ENCODE measurements at regions not wholly inside any gene's neighbourhood (a gene's known extent, or its start where the extent isn't known, plus 50 kb on each side); places are given as distances from the start of the nearest gene placed in this dataset.

GRCh38 chr3:94462931-94463330 is 400.1 kb downstream of the NSUN3 start:
- TF ChIP-seq CTCF (IDR thresholded peaks at IDR 0.05; ENCODE audit: low read depth, low read length), result no peak
- no peak for DNase-seq
- H3K36me3 ChIP-seq, result no peaks in the 10 kb centered on the region

GRCh38 chr3:94472511-94472910 is 409.6 kb downstream of the NSUN3 start:
- H3K4me3 ChIP-seq (ENCODE audit: low read depth, low read length), result no peak overlapping the region
- H3K27me3 ChIP-seq (ENCODE audit: insufficient read depth, low read depth, severe bottlenecking), result peaks cover 19% of the 10 kb centered on the region
- H3K9me3 ChIP-seq (ENCODE audit: severe bottlenecking), result peaks cover 3% of the 10 kb centered on the region
- no peak overlapping the region for H3K27ac ChIP-seq
- TF ChIP-seq CTCF (IDR thresholded peaks at IDR 0.05; ENCODE audit: low read depth, low read length), result no peak
- no peaks in the 10 kb centered on the region for H3K36me3 ChIP-seq
- no peak for DNase-seq

More at GRCh38 chr3:94462931-94463330, 400.1 kb downstream of the NSUN3 start:
- Histone ChIP-seq H3K27me3 (ENCODE audit: insufficient read depth, low read depth, severe bottlenecking) (peaks cover 60% of the 10 kb centered on the region), H3K4me3 (ENCODE audit: low read depth, low read length) (no peak overlapping the region), H3K9me3 (ENCODE audit: severe bottlenecking) (no peaks in the 10 kb centered on the region), H3K27ac (no peak overlapping the region)

- no peaks in the 10 kb centered on the region for H3K36me3 ChIP-seq
- no peak overlapping the region for H3K27ac ChIP-seq
- peaks cover 50% of the 10 kb centered on the region for H3K27me3 ChIP-seq (ENCODE audit: insufficient read depth, low read depth, severe bottlenecking)
- no peak for DNase-seq
- H3K9me3 ChIP-seq (ENCODE audit: severe bottlenecking), result no peaks in the 10 kb centered on the region
- no peak overlapping the region for H3K4me3 ChIP-seq (ENCODE audit: low read depth, low read length)
- no peak for TF ChIP-seq CTCF (IDR thresholded peaks at IDR 0.05; ENCODE audit: low read depth, low read length)
Observed at GRCh38 chr3:94481226-94481898, 418.5 kb downstream of the NSUN3 start.

GRCh38 chr3:94482686-94483085 is 419.8 kb downstream of the NSUN3 start:
- Histone ChIP-seq H3K9me3 (ENCODE audit: severe bottlenecking) (no peaks in the 10 kb centered on the region), H3K4me3 (ENCODE audit: low read depth, low read length) (no peak overlapping the region), H3K27ac (no peak overlapping the region), H3K27me3 (ENCODE audit: insufficient read depth, low read depth, severe bottlenecking) (peaks cover 50% of the 10 kb centered on the region), H3K36me3 (no peaks in the 10 kb centered on the region)
- TF ChIP-seq CTCF (IDR thresholded peaks at IDR 0.05; ENCODE audit: low read depth, low read length), result no peak
- DNase-seq, result no peak

GRCh38 chr3:94483403-94483802 is 420.5 kb downstream of the NSUN3 start:
- H3K4me3 ChIP-seq (ENCODE audit: low read depth, low read length), result no peak overlapping the region
- peaks cover 56% of the 10 kb centered on the region for H3K27me3 ChIP-seq (ENCODE audit: insufficient read depth, low read depth, severe bottlenecking)
- H3K9me3 ChIP-seq (ENCODE audit: severe bottlenecking), result no peaks in the 10 kb centered on the region
- no peak for TF ChIP-seq CTCF (IDR thresholded peaks at IDR 0.05; ENCODE audit: low read depth, low read length)
- DNase-seq, result no peak
- H3K36me3 ChIP-seq, result no peaks in the 10 kb centered on the region
- H3K27ac ChIP-seq, result no peak overlapping the region

- Histone ChIP-seq H3K36me3 (no peaks in the 10 kb centered on the region), H3K27ac (no peak overlapping the region), H3K27me3 (ENCODE audit: insufficient read depth, low read depth, severe bottlenecking) (peaks cover 36% of the 10 kb centered on the region), H3K4me3 (ENCODE audit: low read depth, low read length) (no peak overlapping the region), H3K9me3 (ENCODE audit: severe bottlenecking) (no peaks in the 10 kb centered on the region)
- no peak for TF ChIP-seq CTCF (IDR thresholded peaks at IDR 0.05; ENCODE audit: low read depth, low read length)
- DNase-seq, result no peak
Observed at GRCh38 chr3:94494992-94495391, 432.1 kb downstream of the NSUN3 start.
